CD4-positive, alpha-beta T cell treated with Interleukin-4 for 4 hours (primary cell): ENCODE measurements at regions not wholly inside any gene's neighbourhood (a gene's known extent, or its start where the extent isn't known, plus 50 kb on each side); places are given as distances from the start of the nearest gene placed in this dataset.
A peak's percentile ranks its signal among the peaks of the same experiment; 100 is the strongest.
"Not testable (repeated sequence)": the region's sequence is repeated elsewhere in the genome, so short reads cannot be mapped to it uniquely, and the experiment has no call there.

Source experiments
- DNase-seq: peaks from one replicate; pipeline ENCODE4 v3.0.0-alpha.2; 2020

DNA sequence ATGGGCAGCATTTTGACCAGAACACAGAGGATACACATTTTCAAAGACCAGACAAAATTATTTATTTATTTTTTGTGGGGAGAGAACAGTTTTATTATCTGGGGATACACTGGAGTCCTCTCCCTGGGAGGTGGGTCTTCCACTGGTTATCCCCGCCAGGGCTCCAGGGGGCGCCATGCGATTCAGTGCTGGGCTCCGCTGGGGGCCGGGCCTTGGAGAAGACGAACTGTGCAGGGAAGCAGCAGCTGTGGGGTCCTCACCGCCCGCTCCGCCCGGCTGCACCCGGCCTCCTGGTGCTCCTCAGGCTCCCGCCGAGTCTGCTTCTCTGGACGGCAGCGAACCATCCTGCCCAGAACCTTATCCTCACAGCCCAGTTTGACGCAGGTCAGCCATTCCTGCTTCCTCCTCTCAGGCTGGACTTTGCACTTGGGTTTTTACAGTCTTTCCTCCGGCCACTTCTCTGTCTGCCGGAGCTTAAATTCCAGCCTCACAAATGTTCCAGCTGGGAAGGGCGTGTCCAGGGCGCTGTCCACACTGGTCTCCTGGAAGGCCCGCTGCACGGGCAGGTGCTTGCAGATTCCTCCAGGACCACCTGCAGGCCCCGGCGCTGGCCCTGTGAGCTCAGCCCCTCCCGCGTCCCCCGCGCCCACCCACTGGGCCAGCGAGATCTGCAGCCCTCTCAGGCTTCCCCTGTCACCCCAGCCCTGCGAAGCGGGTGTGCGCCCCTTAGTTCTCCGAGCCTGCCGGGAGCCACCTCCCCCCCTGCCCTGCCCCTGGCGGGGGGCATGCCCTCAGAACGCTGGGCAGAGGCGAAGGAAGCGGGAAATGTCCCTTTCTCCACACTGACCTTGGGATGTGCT lies 1830.0 kb upstream of the DEFB115 start:
- no peak for DNase-seq

DNA sequence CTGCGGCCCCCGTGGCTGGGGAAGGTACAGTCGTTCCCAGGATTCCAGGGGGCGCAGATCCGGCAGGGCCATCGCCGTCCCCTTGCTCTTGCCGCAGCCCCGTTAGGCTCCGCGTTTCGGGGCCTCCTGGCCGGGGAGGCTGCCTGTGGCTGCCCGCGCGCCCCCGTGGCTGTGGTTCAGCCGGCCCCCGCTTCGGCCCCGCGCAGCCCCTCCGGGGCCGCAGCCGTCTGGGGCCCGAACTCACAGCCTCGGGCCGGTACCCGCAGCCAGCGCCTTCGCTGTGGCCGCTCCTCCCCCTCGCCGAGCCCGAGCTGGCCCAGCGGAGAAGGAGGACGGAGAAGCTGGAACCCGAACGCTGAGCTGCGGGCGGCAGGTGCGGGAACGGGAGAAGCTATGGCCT lies 1826.9 kb upstream of the DEFB115 start:
- no peak for DNase-seq

DNA sequence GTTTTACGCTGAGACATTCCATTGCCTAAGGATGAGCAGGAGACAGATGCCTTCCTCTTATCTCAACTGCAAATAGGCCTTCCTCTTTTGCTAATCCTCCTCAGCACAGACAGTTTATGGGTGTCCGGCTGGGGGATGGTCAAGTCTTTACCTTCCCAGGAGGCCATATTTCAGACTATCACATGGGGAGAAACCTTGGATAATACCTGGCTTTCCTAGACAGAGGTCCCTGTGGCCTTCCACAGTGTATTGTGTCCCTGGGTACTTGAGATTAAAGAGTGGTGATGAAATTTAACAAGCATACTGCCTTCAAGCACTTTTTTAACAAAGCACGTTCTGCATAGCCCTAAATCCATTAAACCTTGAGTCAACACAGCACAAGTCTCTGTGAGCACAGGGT lies 1816.7 kb upstream of the DEFB115 start:
- not testable (repeated sequence) for DNase-seq

DNA sequence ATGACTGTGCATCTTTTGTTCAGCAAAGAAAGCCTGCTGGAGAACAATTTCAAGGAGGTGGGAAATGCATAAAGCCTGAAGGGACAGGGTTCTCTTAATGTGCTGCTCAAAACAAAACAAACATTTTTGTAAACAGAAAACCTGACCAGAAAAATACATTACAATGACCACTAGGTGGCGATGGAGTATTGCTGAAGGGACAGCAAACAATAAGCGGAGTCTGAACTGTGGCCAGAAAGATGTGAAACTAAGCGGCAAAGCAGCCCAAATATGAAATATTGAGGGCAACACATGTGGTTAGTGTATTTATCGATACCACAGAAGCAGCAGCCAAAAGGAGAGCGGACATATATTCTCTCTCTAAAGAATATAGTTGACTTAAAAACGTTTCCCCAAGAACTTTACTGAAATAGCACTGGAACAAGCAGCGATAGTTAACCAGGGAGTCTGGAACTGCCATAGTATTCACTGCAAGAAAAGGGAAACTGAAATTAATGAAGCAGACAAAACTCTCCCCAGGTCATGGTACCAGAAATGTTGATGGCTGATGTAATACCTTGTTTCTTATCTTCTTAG lies 1814.2 kb upstream of the DEFB115 start:
- DNase-seq, result peak; percentile 18

DNA sequence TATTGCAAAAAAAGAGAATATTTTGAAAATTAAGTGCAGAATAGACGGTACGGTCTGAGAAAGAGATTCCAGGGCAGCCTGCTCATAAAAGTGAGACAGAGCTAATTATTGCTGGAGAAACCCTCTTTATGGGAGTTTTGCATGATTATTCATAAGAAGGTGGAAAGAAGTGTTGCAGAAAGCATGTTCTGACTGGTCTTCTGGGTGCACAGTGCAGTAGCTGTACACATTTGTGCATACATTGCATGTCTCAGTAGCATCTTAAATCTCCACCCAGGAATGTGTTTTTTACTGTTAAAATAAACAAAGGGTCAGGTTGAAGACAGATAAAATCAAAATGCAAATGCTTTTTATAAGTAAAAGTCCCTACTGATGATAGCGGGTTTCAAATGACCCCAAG lies 1813.6 kb upstream of the DEFB115 start:
- DNase-seq, result no peak

DNA sequence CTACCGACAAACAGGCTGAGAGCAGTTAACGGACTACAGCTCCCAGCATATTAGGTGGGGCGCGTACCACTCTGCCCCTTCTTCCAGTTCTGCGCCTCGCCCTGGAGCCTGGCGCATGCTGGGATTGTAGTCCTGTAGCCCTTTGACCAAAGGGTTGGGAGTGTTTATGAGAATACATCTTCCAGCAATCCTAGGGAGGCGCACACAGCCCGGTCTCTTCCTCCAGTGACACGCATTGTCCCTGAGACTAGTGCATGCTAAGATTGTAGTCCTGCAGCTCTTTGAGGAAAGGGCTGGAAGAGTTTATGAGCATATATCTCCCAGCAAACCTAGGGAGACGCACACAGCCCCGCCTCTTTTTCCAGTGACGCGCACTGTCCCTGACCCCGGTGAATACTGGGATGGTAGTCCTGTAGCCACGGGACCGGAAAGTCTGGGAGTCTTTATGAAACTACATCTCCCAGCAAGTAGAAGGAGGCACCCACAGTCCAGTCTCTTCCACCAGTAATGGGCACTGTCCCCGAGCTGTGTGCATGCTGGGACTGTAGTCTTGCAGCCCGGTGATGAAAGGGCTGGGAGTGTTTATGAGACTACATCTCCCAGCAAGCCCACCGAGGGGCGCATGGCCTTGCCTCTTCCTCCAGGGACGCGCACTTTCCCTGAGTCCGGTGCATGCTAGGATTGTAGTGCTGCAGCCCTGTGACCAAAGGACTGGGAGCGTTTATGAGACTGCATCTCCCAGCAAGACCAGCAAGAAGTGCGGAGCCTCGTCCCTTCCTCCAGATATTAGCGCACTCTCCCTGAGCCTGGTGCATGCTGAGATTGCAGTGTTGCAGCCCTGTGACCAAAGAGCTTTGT lies 1812.2 kb upstream of the DEFB115 start:
- DNase-seq, result peak; percentile 37

DNA sequence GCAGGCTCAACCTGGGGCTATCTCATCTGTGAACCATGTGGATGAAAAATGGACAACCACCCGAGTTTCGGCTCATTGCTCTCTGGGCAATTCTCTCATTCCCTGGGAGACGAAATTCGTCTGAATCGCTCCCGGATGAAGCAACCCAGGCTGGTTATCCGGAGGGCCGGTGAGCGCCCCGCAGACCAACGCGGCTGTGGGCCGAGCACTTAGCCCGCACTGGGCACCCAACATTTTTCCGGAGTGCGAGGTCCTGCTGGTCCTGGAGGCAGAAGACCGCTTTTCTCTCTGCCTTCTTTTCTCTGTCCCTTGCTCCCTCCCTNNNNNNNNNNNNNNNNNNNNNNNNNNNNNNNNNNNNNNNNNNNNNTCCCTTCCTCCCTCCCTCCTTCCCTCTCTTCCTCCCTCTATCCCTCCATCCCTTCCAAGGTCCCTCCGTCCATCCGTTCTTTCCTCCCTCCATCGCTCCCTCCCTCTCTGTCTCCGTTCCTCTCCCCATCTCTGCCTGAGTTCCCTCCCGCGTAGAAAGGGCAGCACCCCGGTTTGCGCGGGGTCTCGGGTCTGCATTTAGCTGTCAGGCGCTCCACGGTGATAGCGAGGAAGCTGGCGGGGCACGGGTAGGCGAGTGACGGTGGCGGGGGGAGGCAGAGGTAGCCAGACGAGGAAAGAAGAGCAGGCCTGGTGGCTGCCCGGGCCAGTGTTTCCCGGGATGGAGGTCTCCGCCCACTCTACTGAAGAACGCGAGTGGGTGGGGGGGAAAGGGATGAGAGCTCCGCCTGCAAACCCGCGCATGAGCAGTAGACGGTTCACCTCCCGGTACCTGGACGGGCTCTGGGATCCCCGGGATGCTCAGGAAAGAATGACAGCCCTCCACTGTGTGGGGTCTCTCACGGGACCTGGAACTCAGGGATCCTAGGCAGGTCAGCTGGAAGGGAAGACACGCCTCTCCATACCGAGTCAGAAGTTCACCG lies 1809.7 kb upstream of the DEFB115 start:
- not testable (repeated sequence) for DNase-seq

DNA sequence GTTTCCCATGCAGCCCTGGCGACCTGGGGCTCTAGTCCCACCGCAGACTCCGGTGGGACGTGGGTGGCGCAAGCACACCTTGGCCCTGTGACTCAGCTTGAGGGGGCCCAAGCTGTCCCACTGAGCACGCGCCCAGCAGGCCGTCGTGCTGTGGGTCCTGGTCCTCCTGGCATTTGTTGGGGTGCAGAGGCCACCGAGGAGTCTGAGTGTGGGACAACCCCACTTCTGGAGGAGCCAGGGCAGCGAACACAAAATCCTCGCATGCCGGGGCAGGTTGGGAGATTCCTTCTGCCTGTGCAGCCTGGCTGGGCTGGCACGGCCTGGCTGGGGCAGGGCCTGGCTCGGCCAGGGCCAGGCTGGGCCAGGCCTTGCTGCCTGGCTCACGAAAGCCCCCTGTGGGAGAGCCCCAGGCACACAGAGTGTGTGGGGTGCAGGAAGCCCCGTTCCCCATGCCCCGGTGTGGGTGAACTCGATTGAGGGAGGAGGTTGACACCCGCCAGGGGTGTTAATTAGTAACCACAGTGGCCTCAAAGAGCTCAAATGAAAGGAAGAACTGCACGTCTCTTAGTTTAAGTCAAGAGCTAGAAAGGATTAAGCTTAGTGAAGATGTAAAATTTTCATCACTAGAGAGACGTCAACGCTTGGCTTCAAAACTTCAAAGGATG lies 1808.5 kb upstream of the DEFB115 start:
- no peak for DNase-seq

DNA sequence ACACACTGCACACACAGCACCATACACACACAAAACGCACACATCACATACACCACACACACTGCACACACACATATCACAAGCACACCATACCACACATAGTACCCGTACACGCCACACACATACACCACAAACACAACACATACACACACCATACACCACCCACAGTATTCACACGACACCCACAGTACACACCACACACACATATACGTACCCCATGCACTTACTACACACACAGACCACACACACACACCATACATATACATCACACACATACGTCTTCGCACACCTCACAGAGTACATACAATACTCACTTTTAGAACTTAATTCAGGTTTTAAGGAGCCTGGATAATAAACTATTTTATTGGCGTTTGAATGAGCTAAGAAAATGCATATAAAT lies 1805.3 kb upstream of the DEFB115 start:
- DNase-seq, result no peak

DNA sequence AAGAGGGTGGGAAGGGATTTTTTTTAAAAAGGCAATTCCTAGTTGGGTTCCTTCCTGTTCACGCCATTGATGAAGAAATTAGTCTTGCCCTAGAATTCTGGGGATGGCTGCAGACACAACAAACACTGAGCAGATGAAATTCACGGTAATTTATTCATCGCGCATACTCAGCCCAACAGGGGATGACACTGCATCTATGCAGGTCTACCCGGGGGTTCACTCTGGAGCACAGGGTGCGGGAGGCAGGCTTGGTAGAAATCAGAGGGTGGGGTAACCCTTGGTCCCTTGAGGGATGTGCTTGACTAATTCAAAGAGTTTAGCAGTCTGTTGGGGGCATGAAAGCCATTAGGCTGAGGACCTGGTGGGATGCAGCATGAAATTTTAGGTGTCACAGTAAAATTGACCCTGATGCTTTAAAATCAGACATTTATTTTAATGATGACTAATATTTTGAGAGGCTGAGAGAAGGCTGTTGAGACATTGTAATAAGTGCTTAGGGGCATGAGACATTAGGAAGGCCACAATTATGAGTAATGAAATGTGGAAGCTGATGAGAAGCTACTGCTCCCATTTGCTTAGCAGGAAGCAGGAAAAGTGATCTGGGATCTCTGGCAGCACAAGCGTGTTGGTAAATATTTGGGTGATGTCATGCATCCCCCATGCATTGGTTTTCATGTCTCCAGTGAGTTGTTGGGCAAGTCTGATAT lies 1800.3 kb upstream of the DEFB115 start:
- not testable (repeated sequence) for DNase-seq

DNA sequence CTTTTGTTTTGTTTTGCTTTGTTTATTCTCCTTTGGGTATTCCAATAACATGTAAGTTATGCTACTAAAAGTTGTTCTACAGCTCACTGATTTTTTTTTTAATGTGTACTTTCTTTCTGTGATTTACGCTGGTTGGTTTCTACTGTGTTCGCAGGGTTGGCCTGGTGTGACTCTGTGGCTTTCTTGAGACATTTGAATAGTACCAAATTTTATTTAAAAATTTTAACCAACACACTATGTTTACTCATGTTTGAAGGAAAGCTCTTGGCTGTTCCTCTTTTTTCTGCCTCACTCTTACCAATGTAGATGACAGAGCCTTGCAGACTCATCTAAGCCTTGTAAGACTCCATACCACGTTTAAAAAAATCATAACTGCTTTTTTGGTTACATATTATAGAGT lies 1784.9 kb upstream of the DEFB115 start:
- no peak for DNase-seq

DNA sequence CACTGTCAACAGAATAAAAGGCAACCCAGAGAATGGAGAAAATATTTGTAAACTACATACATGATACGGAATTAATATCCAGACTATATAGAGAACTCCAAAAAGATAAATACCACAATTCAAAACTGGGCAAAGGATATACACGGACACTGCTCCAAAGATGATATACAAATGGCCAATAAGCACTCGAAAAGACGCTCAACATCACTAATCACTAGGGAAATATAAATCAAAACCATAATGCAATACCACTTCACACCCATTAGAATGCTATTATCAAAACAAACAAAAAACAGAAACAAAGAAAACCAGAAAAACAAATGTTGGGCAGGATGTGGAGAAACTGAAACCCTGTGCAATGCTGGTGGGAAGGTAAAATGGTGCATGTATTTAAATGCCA lies 1764.6 kb upstream of the DEFB115 start:
- DNase-seq, result not testable (repeated sequence)

DNA sequence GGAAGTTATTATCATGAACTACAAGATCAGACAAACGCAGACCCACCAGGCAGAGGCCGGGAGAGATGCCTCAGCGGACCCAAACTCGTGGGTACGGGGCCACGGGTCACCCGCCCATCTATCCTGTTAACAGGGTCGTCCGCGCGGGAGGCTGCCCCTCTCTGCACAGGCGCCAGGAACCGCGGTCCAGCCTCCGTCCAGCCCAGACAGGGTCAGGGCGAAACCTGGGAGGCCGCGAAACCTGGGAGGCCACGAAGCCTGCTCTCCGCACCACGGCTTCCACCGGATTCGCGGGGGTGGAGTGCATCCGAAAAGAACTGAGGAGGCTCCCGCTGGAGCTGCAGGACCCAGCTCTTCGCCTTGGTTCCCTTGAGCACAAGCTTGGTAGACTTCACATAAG lies 1760.7 kb upstream of the DEFB115 start:
- not testable (repeated sequence) for DNase-seq

DNA sequence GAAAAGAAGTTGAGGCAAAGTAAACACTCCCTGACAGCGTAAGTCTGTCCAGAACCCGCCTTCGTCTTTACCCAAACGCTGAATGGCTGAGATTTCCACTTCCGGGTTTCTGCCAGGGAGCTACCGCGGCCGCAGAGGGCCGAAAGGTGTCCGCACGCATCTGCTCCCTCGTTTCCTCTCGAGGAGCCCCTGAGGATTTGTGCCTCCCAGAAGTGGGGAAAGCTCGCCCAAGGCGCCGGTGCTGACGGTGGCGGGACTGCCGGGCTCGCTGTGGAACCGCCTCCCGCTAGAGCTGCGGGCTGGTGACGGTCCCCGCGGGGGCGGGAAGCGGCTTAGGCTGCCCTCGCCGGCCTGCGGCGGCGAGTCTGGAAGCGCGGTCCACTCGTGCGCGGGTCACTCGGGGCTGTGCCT lies 1760.2 kb upstream of the DEFB115 start:
- no peak for DNase-seq

DNA sequence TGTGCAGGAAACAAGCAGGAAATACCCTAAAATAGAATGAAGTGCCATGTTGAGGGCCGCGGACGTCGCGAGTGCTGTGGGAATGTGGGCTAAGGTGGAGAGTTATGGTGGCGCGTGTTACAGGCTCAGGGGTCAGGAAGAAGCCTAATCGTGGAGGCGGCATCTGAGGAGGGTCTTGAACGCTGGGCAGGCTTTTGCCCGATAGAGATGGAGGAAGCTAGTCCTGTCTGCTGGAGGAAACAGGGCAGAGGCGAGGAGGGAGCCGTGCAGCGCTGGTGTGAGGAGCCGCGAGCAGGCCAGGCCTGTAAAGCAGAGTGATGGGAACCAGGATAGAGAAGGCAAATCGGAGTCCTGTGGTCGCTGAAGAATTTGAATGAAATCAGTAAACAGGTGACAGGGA lies 1759.8 kb upstream of the DEFB115 start:
- not testable (repeated sequence) for DNase-seq

DNA sequence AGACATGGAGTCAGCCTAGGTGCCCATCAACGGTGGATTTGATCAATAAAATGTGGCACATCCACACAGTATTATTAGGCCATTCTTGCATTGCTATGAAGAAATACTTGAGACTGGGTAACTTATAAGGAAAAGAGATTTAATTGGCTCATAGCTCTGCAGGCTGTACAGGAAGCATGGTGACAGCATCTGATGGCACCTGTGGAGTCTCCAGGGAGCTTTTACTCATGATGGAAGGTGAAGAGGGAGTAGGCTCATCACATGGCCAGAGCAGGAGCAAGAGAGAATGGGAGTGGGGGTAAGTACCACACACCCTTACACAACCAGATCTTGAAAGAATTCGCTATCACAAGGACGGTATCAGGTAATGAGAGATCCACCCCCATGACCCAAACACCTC lies 1756.7 kb upstream of the DEFB115 start:
- DNase-seq, result not testable (repeated sequence)

DNA sequence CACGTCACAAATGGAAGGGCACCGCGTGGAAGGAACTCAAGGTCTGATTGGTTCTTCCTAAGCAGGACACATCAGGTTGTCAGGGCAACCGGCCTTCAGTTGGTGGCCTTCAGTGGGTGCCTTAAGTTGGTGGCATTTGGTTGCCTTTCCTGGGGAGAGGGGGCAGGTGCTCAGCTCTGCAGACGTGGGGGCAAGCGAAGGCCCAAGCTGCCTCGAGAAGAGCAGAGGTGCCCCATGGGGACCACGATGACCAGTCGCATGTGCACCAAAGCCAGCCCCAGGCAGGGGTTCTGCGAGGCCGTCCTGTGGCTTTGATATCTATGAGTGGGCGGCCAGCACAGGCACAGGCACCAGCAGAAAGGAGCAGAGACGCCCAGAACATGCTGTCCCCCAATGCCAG lies 1742.8 kb upstream of the DEFB115 start:
- not testable (repeated sequence) for DNase-seq

DNA sequence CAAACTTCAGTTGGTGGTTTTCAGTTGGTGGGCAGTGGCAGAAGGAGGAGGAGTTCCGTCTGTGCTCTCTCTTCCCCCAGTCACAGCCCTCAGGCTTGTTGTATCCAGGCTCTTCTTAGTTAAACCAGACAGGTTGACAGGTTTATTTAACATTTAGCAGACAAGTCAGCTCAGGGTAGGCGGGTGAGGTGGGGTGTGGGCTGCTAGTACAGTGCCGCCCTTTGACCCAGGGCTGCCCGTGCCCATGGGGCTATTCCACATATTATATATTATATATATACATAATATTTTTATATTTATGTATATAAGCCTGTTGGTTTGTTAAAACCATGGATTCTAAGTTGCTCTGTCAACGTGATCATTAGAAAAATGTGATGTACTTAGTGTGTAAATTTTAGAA lies 1740.6 kb upstream of the DEFB115 start:
- DNase-seq, result not testable (repeated sequence)

DNA sequence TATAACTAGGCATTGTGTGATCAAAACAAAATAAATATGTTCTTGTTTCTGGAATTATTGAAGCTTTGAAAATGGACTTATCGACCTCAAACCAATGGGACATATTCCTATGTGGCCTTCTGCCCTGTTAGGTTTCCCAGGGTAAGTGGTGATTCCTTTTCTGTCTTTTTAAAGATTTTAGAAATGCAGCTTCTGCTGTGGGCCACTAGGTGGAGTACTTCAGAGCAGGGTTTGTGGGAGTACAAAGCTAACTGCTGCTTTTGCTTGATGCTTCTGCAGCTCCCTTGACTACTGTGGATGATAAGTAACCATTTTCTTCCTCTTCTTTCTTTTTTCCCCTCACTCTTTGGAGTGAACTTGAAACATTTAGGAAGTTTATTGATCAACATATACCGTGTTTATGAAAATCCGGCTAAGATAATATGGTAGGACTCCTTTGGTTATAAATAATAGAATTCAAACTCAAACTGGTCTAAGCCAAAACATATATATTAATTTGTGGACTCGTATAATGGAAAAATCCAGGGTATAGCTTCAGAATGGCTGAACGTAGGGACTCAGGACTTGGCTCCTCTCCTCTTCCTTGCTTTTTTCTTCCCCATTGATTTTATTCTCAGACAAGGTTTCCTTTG lies 1737.7 kb upstream of the DEFB115 start:
- not testable (repeated sequence) for DNase-seq

DNA sequence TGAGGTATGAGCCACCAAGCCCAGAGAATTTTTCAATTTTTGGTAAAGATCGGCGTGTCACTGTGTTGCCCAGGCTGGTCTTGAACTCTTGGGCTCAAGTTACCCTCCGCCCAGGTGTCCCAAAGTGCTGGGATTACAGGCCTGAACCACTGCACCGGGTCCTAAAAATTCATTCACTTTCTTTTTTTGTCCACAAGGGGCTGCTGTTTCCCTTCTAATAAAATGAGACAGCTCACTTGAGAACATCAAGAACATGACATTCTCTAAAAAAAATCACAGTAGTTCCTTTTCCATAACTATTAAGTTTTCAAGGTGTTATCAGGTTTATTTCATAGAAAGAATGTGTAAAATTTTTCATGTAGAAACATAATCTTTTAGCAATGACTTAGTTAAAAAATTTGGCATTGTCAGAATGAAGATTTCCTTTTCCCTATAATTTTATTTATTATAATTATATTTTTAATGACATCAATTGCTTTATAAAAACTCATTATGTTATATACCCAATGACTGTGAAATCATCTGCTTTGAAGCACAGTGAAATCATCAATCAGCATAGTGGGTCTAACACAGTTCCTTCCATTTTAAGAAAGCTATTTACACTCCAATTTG lies 1723.8 kb upstream of the DEFB115 start:
- not testable (repeated sequence) for DNase-seq
